ENCODE measurements at regions not wholly inside any gene's neighbourhood (a gene's known extent, or its start where the extent isn't known, plus 50 kb on each side); places are given as distances from the start of the nearest gene placed in this dataset.

DNA sequence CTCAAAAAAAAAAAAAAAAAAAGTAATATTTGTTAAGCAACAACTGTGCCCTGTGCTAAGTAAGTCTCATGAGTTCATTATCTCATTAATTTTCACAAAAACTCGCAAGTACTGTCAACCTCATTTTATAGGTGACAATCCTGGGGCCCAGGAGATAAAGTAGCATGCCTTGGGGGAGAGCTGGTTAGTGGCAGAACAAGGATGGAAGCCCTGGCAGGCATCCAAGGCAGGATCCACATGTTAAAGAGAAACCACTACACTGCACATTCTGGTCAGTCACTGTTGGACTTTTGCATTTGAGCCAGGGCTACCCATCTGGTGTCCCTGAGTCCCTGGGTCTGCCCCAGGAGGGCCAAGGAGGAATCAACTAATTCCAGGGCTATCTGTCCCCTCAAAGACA, 54.6 kb downstream of the ZFP36L2 start:
- Histone ChIP-seq H3K27ac (ENCODE audit: low read depth, low read length) (no peak overlapping the region), H3K4me1 (ENCODE audit: control insufficient read depth in 1 of 2, insufficient read depth in 2 of 2, low read length in 2 of 2) (peaks cover 23 to 38% of the 10 kb centered on the region in 2 experiments), H3K4me2 (ENCODE audit: low read length) (no peak overlapping the region), H3K36me3 (ENCODE audit: control insufficient read depth in 1 of 2, insufficient read depth in 2 of 2, low read length in 2 of 2) (no peaks in the 10 kb centered on the region), H3K4me3 (replicated peaks in 1 of 2; ENCODE audit: low read depth in 1 of 2, low read length in 2 of 2) (no peak overlapping the region), H3K9me2 (ENCODE audit: insufficient read depth) (no peaks in the 10 kb centered on the region), H3K79me2 (ENCODE audit: insufficient read depth, low read length) (no peaks in the 10 kb centered on the region), H3K9me3 (ENCODE audit: control insufficient read depth in 1 of 2, insufficient read depth in 1 of 2, low read depth in 1 of 2, low read length in 2 of 2) (no peaks in the 10 kb centered on the region), H3K9ac (ENCODE audit: low read length) (no peak overlapping the region), H2AFZ (ENCODE audit: low read depth, low read length, poor library complexity, severe bottlenecking) (no peak overlapping the region), H4K20me1 (ENCODE audit: insufficient read depth) (no peaks in the 10 kb centered on the region), H3K27me3 (ENCODE audit: insufficient read depth, low read length) (no peaks in the 10 kb centered on the region)
- no TSS peak for BruUV-seq (replicated peaks)
- ChIA-PET CTCF (interaction anchor here (1.0 kb wide), 1 partner anchor 9 kb away, joined by 5 read pairs; no protein-coding TSS in a partner anchor), POLR2A (interaction anchor here (1.5 kb wide), 1 partner anchor 55 kb away, joined by 3 read pairs; the partner anchor contains the start of gene ZFP36L2), RAD21 (ENCODE audit: low non-redundant PET in 1 of 2, low total read pairs in 2 of 2, uncharacterized antibody in 2 of 2, unreplicated experiment in 2 of 2) (no interaction called here)
- intact Hi-C loops (cut with micrococcal nuclease): no loop called here
- DNase-seq (ENCODE audit: low read depth, low spot score) (no peak), ATAC-seq (no peak)
- TF ChIP-seq ZFX (IDR thresholded peaks at IDR 0.05) (no peak), POLR2AphosphoS5 (IDR thresholded peaks at IDR 0.05; ENCODE audit: low read depth, low read length) (no peak), REST (IDR thresholded peaks at IDR 0.05; ENCODE audit: low read depth) (no peak), JUND (IDR thresholded peaks at IDR 0.05) (no peak), EZH2 (IDR thresholded peaks at IDR 0.05) (no peak), EGR1 (IDR thresholded peaks at IDR 0.05; ENCODE audit: low read depth) (no peak), ELF1 (IDR thresholded peaks at IDR 0.05; ENCODE audit: borderline replicate concordance, low read depth) (no peak)
